AG09309 (cell line): ENCODE measurements at regions not wholly inside any gene's neighbourhood (a gene's known extent, or its start where the extent isn't known, plus 50 kb on each side); places are given as distances from the start of the nearest gene placed in this dataset.
A peak's percentile ranks its signal among the peaks of the same experiment; 100 is the strongest.

Experiments used
- DNase-seq: peaks from one replicate; pipeline ENCODE4 v3.0.0-alpha.2; 2010; ENCODE audit warnings: low read depth
- H3K4me3 ChIP-seq: 2 replicates; pipeline ENCODE4 v1.5.1; 2011; ENCODE audit warnings: mild to moderate bottlenecking, low read depth, low read length, moderate library complexity; ENCODE audit not compliant: control insufficient read depth
- CTCF ChIP-seq: IDR thresholded peaks from 2 replicates; pipeline ENCODE4 v1.5.1; 2011; ENCODE audit warnings: mild to moderate bottlenecking, low read depth, low read length, inconsistent platforms; ENCODE audit not compliant: insufficient read depth, control insufficient read depth; ENCODE audit errors: missing control alignments

GRCh38 chr1:87958716-87959115, 630.0 kb downstream of the LMO4 start:
- no peak overlapping the region for H3K4me3 ChIP-seq
- DNase-seq: no peak
- no peak for TF ChIP-seq CTCF

GRCh38 chr1:87959236-87959635, 630.6 kb downstream of the LMO4 start:
- no peak for DNase-seq
- H3K4me3 ChIP-seq: no peak overlapping the region
- no peak for TF ChIP-seq CTCF

- peak; percentile 32 for DNase-seq
- TF ChIP-seq CTCF: no peak
- H3K4me3 ChIP-seq: no peak overlapping the region
Measured at GRCh38 chr1:87961992-87962391, 633.3 kb downstream of the LMO4 start.

- no peak for TF ChIP-seq CTCF
- no peak overlapping the region for H3K4me3 ChIP-seq
- no peak for DNase-seq
Measured at GRCh38 chr1:87963556-87963955, 634.9 kb downstream of the LMO4 start.

GRCh38 chr1:87965193-87965592, 636.5 kb downstream of the LMO4 start:
- no peak overlapping the region for H3K4me3 ChIP-seq
- no peak for TF ChIP-seq CTCF
- DNase-seq: no peak

- DNase-seq: no peak
- no peak for TF ChIP-seq CTCF
- H3K4me3 ChIP-seq: no peak overlapping the region
Measured at GRCh38 chr1:87968197-87968955, 639.7 kb downstream of the LMO4 start.
